ENCODE measurements at regions not wholly inside any gene's neighbourhood (a gene's known extent, or its start where the extent isn't known, plus 50 kb on each side); places are given as distances from the start of the nearest gene placed in this dataset.
A peak's percentile ranks its signal among the peaks of the same experiment; 100 is the strongest.

DNA sequence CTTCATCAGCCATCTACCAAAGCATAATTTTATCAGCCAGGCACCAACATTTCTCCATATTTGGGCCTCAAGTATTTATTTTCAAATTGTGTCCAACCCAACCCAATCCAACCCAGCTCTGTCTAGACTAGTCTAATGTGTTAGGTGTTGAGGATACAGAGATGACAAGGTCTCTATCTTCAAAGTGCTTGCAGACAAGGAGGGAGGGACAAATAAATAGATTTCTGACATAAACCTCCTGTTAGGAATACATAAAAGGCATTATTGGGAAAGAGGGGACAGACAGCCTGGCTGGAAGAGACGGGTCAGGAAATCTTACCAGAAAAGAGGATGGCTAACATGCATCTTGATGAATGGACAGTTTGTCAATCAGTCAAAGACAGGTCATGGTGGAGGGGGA is 115.4 kb upstream of the RPS6KA3 start:
- Mint-ChIP-seq H3K36me3 (ENCODE audit: insufficient read depth, unreplicated experiment) (no peaks in the 10 kb centered on the region), H3K9me3 (ENCODE audit: unreplicated experiment) (no peaks in the 10 kb centered on the region), H3K27ac (ENCODE audit: unreplicated experiment) (no peak overlapping the region), H3K27me3 (ENCODE audit: insufficient read depth, unreplicated experiment) (no peaks in the 10 kb centered on the region), H3K4me3 (ENCODE audit: unreplicated experiment) (no peak overlapping the region), H3K4me1 (ENCODE audit: low read depth, unreplicated experiment) (peaks cover 27% of the 10 kb centered on the region)
- no peaks in the 10 kb centered on the region for H3K9me3 ChIP-seq
- CTCF ChIA-PET: no interaction called here
- no TSS peak for BruUV-seq (replicated peaks)
- no peaks in the 10 kb centered on the region for H3K27me3 ChIP-seq (replicated peaks; ENCODE audit: control insufficient read depth, insufficient read depth, low read length)
- H3K4me3 ChIP-seq (ENCODE audit: low read depth, low read length): no peak overlapping the region
- H3K4me1 ChIP-seq: peaks cover 32% of the 10 kb centered on the region
- DNase-seq: no peak
- TF ChIP-seq, protein P1, sequence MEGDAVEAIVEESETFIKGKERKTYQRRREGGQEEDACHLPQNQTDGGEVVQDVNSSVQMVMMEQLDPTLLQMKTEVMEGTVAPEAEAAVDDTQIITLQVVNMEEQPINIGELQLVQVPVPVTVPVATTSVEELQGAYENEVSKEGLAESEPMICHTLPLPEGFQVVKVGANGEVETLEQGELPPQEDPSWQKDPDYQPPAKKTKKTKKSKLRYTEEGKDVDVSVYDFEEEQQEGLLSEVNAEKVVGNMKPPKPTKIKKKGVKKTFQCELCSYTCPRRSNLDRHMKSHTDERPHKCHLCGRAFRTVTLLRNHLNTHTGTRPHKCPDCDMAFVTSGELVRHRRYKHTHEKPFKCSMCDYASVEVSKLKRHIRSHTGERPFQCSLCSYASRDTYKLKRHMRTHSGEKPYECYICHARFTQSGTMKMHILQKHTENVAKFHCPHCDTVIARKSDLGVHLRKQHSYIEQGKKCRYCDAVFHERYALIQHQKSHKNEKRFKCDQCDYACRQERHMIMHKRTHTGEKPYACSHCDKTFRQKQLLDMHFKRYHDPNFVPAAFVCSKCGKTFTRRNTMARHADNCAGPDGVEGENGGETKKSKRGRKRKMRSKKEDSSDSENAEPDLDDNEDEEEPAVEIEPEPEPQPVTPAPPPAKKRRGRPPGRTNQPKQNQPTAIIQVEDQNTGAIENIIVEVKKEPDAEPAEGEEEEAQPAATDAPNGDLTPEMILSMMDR (IDR thresholded peaks at IDR 0.05; ENCODE audit: insufficient read depth in 1 of 2, low read depth in 1 of 2, low read length in 1 of 2, severe bottlenecking in 1 of 2, unreplicated experiment in 1 of 2): no peak
- POLR2A ChIA-PET: no interaction called here
- intact Hi-C loops (cut with micrococcal nuclease; ENCODE audit: unreplicated experiment): loop anchor here (2.0 to 5.0 kb wide), 2 partner anchors 19 to 115 kb away; partner anchors contain the start of gene RPS6KA3
- H3K36me3 ChIP-seq (ENCODE audit: control insufficient read depth, insufficient read depth, low read length): no peaks in the 10 kb centered on the region

DNA sequence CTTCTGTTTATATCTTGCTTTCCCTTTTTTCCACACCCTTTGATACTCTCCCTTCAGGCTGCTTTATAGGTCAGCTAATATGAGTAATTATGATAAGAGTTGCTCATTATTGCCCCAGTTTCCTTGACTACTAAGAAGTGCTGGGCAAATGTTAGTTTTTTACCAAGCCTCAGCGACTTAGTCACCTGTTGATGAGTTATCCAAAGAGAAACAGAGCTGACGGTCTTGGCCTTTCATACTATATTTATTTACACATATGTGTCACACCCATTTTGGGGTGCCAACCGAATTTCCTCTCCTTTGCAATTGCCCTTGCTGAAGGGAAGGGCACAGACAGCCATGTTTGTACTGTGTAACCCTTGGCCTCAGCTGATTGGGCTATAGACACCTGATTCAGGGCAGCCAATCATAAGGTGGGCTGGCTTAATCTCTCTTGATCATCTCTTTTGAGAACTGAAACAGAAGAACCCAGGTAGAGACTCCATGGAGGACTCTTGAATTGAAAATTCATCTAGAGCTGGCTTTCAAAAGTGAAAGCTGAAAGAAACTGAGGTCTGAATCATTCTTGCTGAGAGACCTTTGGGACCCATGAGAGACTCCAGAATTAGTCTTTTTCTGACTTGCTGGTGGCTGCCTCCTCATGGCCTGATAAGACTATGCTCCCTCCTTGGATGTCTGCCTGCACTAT is 111.7 kb upstream of the RPS6KA3 start:
- H3K36me3 Mint-ChIP-seq (ENCODE audit: insufficient read depth, unreplicated experiment): no peaks in the 10 kb centered on the region
- H3K4me1 Mint-ChIP-seq (ENCODE audit: low read depth, unreplicated experiment): peaks cover 34% of the 10 kb centered on the region
- TF ChIP-seq, protein P1 (IDR thresholded peaks at IDR 0.05; ENCODE audit: insufficient read depth in 1 of 2, low read depth in 1 of 2, low read length in 1 of 2, severe bottlenecking in 1 of 2, unreplicated experiment in 1 of 2): no peak
- DNase-seq: peak; percentile 8 to 51
- intact Hi-C loops (cut with micrococcal nuclease; ENCODE audit: unreplicated experiment): no loop called here
- Histone ChIP-seq H3K4me1 (peaks cover 45% of the 10 kb centered on the region), H3K27me3 (replicated peaks; ENCODE audit: control insufficient read depth, insufficient read depth, low read length) (no peaks in the 10 kb centered on the region), H3K9me3 (no peaks in the 10 kb centered on the region), H3K36me3 (ENCODE audit: control insufficient read depth, insufficient read depth, low read length) (no peaks in the 10 kb centered on the region), H3K4me3 (ENCODE audit: low read depth, low read length) (no peak overlapping the region)
- H3K27me3 Mint-ChIP-seq (ENCODE audit: insufficient read depth, unreplicated experiment): no peaks in the 10 kb centered on the region
- H3K9me3 Mint-ChIP-seq (ENCODE audit: unreplicated experiment): no peaks in the 10 kb centered on the region
- peak overlapping the region; percentile 9 for H3K27ac Mint-ChIP-seq (ENCODE audit: unreplicated experiment)
- CTCF ChIA-PET: no interaction called here
- BruUV-seq (replicated peaks): no TSS peak
- POLR2A ChIA-PET: no interaction called here
- no peak overlapping the region for H3K4me3 Mint-ChIP-seq (ENCODE audit: unreplicated experiment)

DNA sequence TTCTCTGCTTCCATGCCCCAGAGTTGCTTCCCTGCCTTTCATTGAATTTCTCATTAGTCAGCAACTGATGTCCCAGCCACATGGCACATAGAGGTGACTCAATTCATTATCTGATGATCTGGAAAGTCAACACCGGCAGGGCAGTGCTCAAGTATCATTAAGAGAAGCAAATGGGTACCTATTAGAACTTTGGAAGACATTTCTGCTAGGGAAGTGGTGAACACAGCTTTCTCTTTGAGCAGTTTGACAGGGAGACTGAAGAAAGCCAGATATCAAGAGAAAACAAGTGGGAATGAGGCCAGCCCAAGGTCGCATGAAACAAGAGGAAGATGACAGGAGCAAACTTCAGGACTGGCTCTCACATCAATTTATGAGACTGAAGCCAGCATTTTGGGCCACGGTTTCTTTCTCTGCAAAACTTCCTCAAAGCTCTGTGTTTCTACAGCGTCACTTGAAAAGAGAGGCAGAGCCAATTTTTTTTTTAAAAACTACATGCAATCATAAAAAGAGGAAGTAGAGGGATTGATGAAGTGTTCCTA is 108.3 kb upstream of the RPS6KA3 start:
- H3K4me3 Mint-ChIP-seq (ENCODE audit: unreplicated experiment): no peak overlapping the region
- POLR2A ChIA-PET: no interaction called here
- intact Hi-C loops (cut with micrococcal nuclease; ENCODE audit: unreplicated experiment): no loop called here
- H3K9me3 ChIP-seq: no peaks in the 10 kb centered on the region
- no peak overlapping the region for H3K4me3 ChIP-seq (ENCODE audit: low read depth, low read length)
- no peaks in the 10 kb centered on the region for H3K36me3 ChIP-seq (ENCODE audit: control insufficient read depth, insufficient read depth, low read length)
- TF ChIP-seq, protein P1 (IDR thresholded peaks at IDR 0.05; ENCODE audit: insufficient read depth in 1 of 2, low read depth in 1 of 2, low read length in 1 of 2, severe bottlenecking in 1 of 2, unreplicated experiment in 1 of 2): no peak
- H3K27ac Mint-ChIP-seq (ENCODE audit: unreplicated experiment): peak overlapping the region; percentile 19
- H3K36me3 Mint-ChIP-seq (ENCODE audit: insufficient read depth, unreplicated experiment): no peaks in the 10 kb centered on the region
- H3K27me3 ChIP-seq (replicated peaks; ENCODE audit: control insufficient read depth, insufficient read depth, low read length): no peaks in the 10 kb centered on the region
- peaks cover 18% of the 10 kb centered on the region for H3K4me1 Mint-ChIP-seq (ENCODE audit: low read depth, unreplicated experiment)
- no peaks in the 10 kb centered on the region for H3K9me3 Mint-ChIP-seq (ENCODE audit: unreplicated experiment)
- no peaks in the 10 kb centered on the region for H3K27me3 Mint-ChIP-seq (ENCODE audit: insufficient read depth, unreplicated experiment)
- CTCF ChIA-PET: no interaction called here
- no TSS peak for BruUV-seq (replicated peaks)
- peaks cover 38% of the 10 kb centered on the region for H3K4me1 ChIP-seq
- DNase-seq: no peak
